ENCODE measurements at regions not wholly inside any gene's neighbourhood (a gene's known extent, or its start where the extent isn't known, plus 50 kb on each side); places are given as distances from the start of the nearest gene placed in this dataset.

DNA sequence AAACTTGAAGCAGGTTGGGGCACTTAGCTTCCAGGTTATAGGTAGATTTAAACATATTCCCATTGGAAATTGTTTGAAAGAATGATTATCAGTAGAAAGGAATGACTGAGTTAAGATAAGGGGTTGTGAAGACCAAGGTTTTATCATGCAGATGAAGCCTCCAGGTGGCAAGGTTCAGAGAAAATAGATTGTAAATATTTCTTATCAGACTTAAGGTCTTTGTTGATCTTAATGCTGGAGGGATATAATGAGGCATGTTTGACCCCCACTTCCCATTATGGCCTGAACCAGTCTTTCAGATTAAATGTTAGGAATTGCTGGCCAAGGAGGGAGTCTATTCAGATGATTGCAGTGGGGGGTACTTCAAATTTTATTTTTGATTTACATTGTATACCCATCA, 1486.5 kb upstream of the PRR20A start:
- TF ChIP-seq CTCF (conservative IDR thresholded peaks at IDR 0.05 in 1 of 2, IDR thresholded peaks at IDR 0.05 in 1 of 2; ENCODE audit: low read depth in 1 of 2, low read length in 2 of 2) (no peak), EZH2 (IDR thresholded peaks at IDR 0.05; ENCODE audit: low read length, missing control alignments) (no peak)
